PC-3 (cell line): ENCODE measurements at regions not wholly inside any gene's neighbourhood (a gene's known extent, or its start where the extent isn't known, plus 50 kb on each side); places are given as distances from the start of the nearest gene placed in this dataset.

ENCODE experiments used
- ATAC-seq: fragments of 200-7000 bp; cut with Tn5 transposase; 2 replicates; pipeline ENCODE4 v1.9.1; 2020; ENCODE audit warnings: mild to moderate bottlenecking, moderate library complexity
- BruUV-seq: library from RNA; stranded (reverse); fragments of 400-500 nt; replicated peaks from 2 replicates; lab custom pipeline; 2021; lab: Mats Ljungman, UMichigan
- CTCF ChIA-PET: fragments of 300-600 bp; sonication (Branson Sonifier 250); formaldehyde crosslinking; loops from one replicate; lab custom pipeline; 2022; ENCODE audit warnings: antibody characterized with exemption; lab: Charles Lee
- POLR2A ChIA-PET: fragments of 300-600 bp; sonication (Branson Sonifier 250); formaldehyde crosslinking; loops from one replicate; lab custom pipeline; 2022; ENCODE audit warnings: antibody characterized with exemption; ENCODE audit not compliant: unreplicated experiment; lab: Charles Lee
- DNase-seq: peaks from one replicate; pipeline ENCODE4 v3.0.0-alpha.2; 2015
- H2AFZ ChIP-seq: fragments of 300-600 bp; sonication (generic); 2 replicates; pipeline ENCODE4 v1.6.0; 2016; ENCODE audit warnings: antibody characterized with exemption, low read length
- H3F3A ChIP-seq: fragments of 300-600 bp; sonication (generic); one replicate; pipeline ENCODE4 v1.6.0; 2017; ENCODE audit warnings: antibody characterized with exemption, low read length, control low read depth, mild to moderate bottlenecking; ENCODE audit not compliant: unreplicated experiment
- H3K27ac ChIP-seq: fragments of 300-600 bp; sonication (generic); 2 replicates; pipeline ENCODE4 v1.5.1; 2016; ENCODE audit warnings: mild to moderate bottlenecking, low read length
- H3K27me3 ChIP-seq: fragments of 300-600 bp; sonication (generic); 2 replicates; pipeline ENCODE4 v1.6.1; 2016; ENCODE audit warnings: low read length, mixed read lengths
- H3K36me3 ChIP-seq: fragments of 300-600 bp; sonication (generic); 2 replicates; pipeline ENCODE4 v1.6.1; 2016; ENCODE audit warnings: low read depth, mixed run types, low read length, mixed read lengths
- H3K4me1 ChIP-seq: fragments of 300-600 bp; sonication (generic); 2 replicates; pipeline ENCODE4 v1.5.1; 2016; ENCODE audit warnings: low read length; ENCODE audit not compliant: insufficient read depth
- H3K4me2 ChIP-seq: fragments of 300-600 bp; sonication (generic); 2 replicates; pipeline ENCODE4 v1.6.0; 2016; ENCODE audit warnings: low read length
- H3K4me3 ChIP-seq: fragments of 300-600 bp; sonication (generic); 2 replicates; pipeline ENCODE4 v1.5.1; 2016; ENCODE audit warnings: mild to moderate bottlenecking, low read length, mixed read lengths
- H3K79me2 ChIP-seq: fragments of 300-600 bp; sonication (generic); 2 replicates; pipeline ENCODE4 v1.6.1; 2017; ENCODE audit warnings: low read length, mixed read lengths
- H3K9ac ChIP-seq: fragments of 300-600 bp; sonication (generic); 2 replicates; pipeline ENCODE4 v1.6.0; 2016; ENCODE audit warnings: mild to moderate bottlenecking, low read length
- H3K9me2 ChIP-seq: fragments of 300-600 bp; sonication (generic); replicated peaks from 2 replicates; pipeline ENCODE4 v1.6.1; 2016; ENCODE audit warnings: mixed run types, low read length, mixed read lengths
- H3K9me3 ChIP-seq: fragments of 300-600 bp; sonication (generic); 2 replicates; pipeline ENCODE4 v1.6.1; 2016; ENCODE audit warnings: low read length, mixed read lengths
- H4K20me1 ChIP-seq: fragments of 300-600 bp; sonication (generic); 2 replicates; pipeline ENCODE4 v1.6.1; 2016; ENCODE audit warnings: low read length, mixed read lengths
- EZH2 ChIP-seq: fragments of 300-600 bp; sonication (generic); IDR thresholded peaks from one replicate; pipeline ENCODE4 v1.6.1; 2017; ENCODE audit warnings: antibody characterized with exemption, mild to moderate bottlenecking, low read length; ENCODE audit not compliant: unreplicated experiment
- EZH2phosphoT487 ChIP-seq: fragments of 300-600 bp; sonication (generic); IDR thresholded peaks from 2 replicates; pipeline ENCODE4 v1.6.1; 2018; ENCODE audit warnings: mild to moderate bottlenecking, antibody characterized with exemption, low read length, borderline replicate concordance
- intact Hi-C: fragments of 100-400 bp; cut with micrococcal nuclease; formaldehyde crosslinking; loops from 2 replicates; pipeline ENCODE4 v1.9.0; 2023
- TF ChIP-seq, protein P1 (sequence below): fragments of 300-600 bp; sonication (generic); conservative IDR thresholded peaks from 2 replicates; pipeline ENCODE4 v1.5.1; 2017; ENCODE audit warnings: antibody characterized with exemption, low read depth, mild to moderate bottlenecking, low read length

DNA sequence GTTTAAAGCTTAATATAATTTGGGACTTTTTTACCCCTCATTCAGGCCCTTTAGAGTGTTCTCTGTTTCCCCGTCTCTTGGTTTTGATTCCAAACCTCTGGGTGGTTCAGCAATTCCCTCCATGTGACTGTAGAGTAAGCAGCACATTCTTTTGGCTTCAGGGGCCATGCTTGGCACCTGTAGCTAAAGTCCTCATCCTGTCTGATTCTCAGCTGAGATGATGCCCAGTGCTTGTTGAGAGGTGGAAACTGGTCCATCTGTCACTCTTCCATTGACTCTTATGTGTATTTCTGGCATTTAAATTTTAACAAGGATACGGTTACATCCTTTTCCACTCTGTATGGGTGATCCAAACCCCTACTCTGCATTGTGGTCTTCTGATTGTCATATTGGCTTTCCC lies 127.1 kb downstream of the DIO2 start:
- H3K4me1 ChIP-seq: no peaks in the 10 kb centered on the region
- no peak overlapping the region for H3K4me2 ChIP-seq
- no peaks in the 10 kb centered on the region for H3F3A ChIP-seq
- no peaks in the 10 kb centered on the region for H3K27me3 ChIP-seq
- DNase-seq (no peak), ATAC-seq (no peak)
- TF ChIP-seq EZH2 (no peak), EZH2phosphoT487 (no peak)
- TF ChIP-seq, protein P1, sequence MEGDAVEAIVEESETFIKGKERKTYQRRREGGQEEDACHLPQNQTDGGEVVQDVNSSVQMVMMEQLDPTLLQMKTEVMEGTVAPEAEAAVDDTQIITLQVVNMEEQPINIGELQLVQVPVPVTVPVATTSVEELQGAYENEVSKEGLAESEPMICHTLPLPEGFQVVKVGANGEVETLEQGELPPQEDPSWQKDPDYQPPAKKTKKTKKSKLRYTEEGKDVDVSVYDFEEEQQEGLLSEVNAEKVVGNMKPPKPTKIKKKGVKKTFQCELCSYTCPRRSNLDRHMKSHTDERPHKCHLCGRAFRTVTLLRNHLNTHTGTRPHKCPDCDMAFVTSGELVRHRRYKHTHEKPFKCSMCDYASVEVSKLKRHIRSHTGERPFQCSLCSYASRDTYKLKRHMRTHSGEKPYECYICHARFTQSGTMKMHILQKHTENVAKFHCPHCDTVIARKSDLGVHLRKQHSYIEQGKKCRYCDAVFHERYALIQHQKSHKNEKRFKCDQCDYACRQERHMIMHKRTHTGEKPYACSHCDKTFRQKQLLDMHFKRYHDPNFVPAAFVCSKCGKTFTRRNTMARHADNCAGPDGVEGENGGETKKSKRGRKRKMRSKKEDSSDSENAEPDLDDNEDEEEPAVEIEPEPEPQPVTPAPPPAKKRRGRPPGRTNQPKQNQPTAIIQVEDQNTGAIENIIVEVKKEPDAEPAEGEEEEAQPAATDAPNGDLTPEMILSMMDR: no peak
- H3K9me2 ChIP-seq: no peaks in the 10 kb centered on the region
- no peaks in the 10 kb centered on the region for H3K9me3 ChIP-seq
- POLR2A ChIA-PET: no interaction called here
- CTCF ChIA-PET: no interaction called here
- intact Hi-C loops: no loop called here
- BruUV-seq: no TSS peak
- H3K27ac ChIP-seq: no peak overlapping the region
- H3K4me3 ChIP-seq: no peak overlapping the region
- no peaks in the 10 kb centered on the region for H3K36me3 ChIP-seq
- no peaks in the 10 kb centered on the region for H4K20me1 ChIP-seq
- H2AFZ ChIP-seq: no peak overlapping the region
- no peak overlapping the region for H3K9ac ChIP-seq
- no peaks in the 10 kb centered on the region for H3K79me2 ChIP-seq

DNA sequence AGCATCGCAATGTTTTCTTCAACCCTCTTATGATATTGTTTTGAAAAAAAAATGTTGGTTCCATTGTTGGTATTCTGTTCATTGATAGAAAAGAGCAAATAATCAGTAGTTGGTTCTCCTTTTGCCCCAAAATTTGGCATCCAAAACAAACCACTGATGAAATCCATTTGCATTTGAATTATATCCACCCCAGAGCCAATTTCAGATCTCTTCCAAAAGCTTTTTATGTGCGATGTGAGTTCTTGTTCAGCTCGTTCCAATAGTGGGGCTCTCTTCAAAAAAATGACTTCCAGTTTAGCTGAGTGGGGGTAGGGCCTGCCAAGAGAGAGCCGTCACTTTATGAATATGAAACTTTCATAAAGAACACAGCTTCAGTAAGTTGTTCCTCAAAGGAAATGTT lies 130.7 kb downstream of the DIO2 start:
- no peak overlapping the region for H3K4me3 ChIP-seq
- H3K9me2 ChIP-seq: no peaks in the 10 kb centered on the region
- ChIA-PET CTCF (no interaction called here), POLR2A (no interaction called here)
- no peaks in the 10 kb centered on the region for H3K9me3 ChIP-seq
- DNase-seq (no peak), ATAC-seq (no peak)
- no peak overlapping the region for H3K4me2 ChIP-seq
- H3K79me2 ChIP-seq: no peaks in the 10 kb centered on the region
- H3K4me1 ChIP-seq: no peaks in the 10 kb centered on the region
- intact Hi-C loops: no loop called here
- no peak overlapping the region for H3K27ac ChIP-seq
- BruUV-seq: no TSS peak
- no peaks in the 10 kb centered on the region for H3F3A ChIP-seq
- H3K36me3 ChIP-seq: no peaks in the 10 kb centered on the region
- no peak for TF ChIP-seq EZH2phosphoT487
- TF ChIP-seq, protein P1: no peak
- no peak for TF ChIP-seq EZH2
- no peaks in the 10 kb centered on the region for H4K20me1 ChIP-seq
- no peak overlapping the region for H2AFZ ChIP-seq
- H3K27me3 ChIP-seq: no peaks in the 10 kb centered on the region
- no peak overlapping the region for H3K9ac ChIP-seq

DNA sequence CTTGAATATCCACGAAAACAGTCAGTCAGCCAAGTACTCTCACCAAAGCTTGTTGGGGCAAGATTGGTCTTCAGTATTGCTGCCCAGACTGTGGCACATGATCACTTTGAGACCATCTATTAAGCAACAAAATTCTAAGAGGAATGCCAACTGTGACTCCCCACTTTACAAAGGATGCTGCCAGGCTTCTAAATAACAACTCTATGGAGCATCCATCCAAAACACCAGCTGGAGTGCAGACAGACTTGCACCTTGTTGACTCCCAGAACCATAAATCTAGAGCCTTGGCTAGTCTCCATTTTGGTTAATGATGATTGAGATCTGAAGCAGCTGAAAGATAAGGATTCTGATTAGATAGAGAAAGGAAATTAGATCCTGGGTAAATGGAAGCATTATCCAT lies 132.8 kb downstream of the DIO2 start:
- intact Hi-C loops: no loop called here
- Histone ChIP-seq H3K4me1 (no peaks in the 10 kb centered on the region), H3K79me2 (no peaks in the 10 kb centered on the region), H3K9me2 (no peaks in the 10 kb centered on the region), H2AFZ (no peak overlapping the region), H3K9me3 (no peaks in the 10 kb centered on the region), H3F3A (no peaks in the 10 kb centered on the region), H3K9ac (no peak overlapping the region), H4K20me1 (no peaks in the 10 kb centered on the region), H3K4me2 (no peak overlapping the region), H3K27ac (no peak overlapping the region), H3K27me3 (no peaks in the 10 kb centered on the region), H3K36me3 (no peaks in the 10 kb centered on the region), H3K4me3 (no peak overlapping the region)
- TF ChIP-seq, protein P1: no peak
- TF ChIP-seq EZH2phosphoT487 (no peak), EZH2 (no peak)
- DNase-seq (no peak), ATAC-seq (no peak)
- ChIA-PET POLR2A (no interaction called here), CTCF (no interaction called here)
- no TSS peak for BruUV-seq
